ENCODE measurements at regions not wholly inside any gene's neighbourhood (a gene's known extent, or its start where the extent isn't known, plus 50 kb on each side); places are given as distances from the start of the nearest gene placed in this dataset.

DNA sequence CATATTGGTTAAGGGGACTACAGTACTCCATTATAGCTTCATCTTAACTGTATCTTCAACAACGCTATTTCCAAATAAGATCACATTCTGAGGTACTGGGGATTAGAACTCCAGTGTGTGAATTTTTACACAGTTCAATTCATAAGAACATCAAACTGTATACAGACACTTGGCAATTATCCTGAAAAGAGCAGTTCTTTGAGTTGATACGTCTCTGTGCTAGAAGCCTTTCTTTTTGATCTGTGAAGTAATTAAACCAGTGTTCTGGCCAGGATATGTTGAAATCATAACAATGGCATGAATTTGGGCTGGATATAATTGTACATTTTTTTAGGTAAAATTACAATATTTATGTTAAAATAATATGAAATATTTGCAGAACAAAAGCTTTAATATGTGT, 93.5 kb upstream of the ITPRID2 start:
- H3K4me2 ChIP-seq (ENCODE audit: insufficient read depth, low read length) = no peak overlapping the region
- in situ Hi-C loops (cut with MboI) (no loop called here), intact Hi-C loops (cut with micrococcal nuclease) (no loop called here)
- H3K9me1 ChIP-seq (ENCODE audit: control insufficient read depth, insufficient read depth, low read length) = no peaks in the 10 kb centered on the region
- H4K20me1 ChIP-seq (replicated peaks; ENCODE audit: control insufficient read depth, insufficient read depth, low read length) = no peaks in the 10 kb centered on the region
- FAIRE-seq (peak; percentile 6), ATAC-seq (no peak), DNase-seq (ENCODE audit: extremely low read depth in 1 of 4, low spot score in 3 of 4) (no peak)
- TF ChIP-seq ZNF146 (CRISPR knock-in tag; IDR thresholded peaks at IDR 0.05; ENCODE audit: unreplicated experiment) (no peak), NR4A1 (CRISPR knock-in tag; IDR thresholded peaks at IDR 0.05) (no peak), NR4A1 (tag; IDR thresholded peaks at IDR 0.05) (no peak), POLR2H (tag; IDR thresholded peaks at IDR 0.05; ENCODE audit: low read depth) (no peak), SRSF7 (optimal IDR thresholded peaks at IDR 0.05; ENCODE audit: low read depth, low read length) (no peak), ATF7 (IDR thresholded peaks at IDR 0.05) (no peak), CC2D1A (IDR thresholded peaks at IDR 0.05) (no peak), RBFOX2 (IDR thresholded peaks at IDR 0.05; ENCODE audit: low read depth, low read length) (no peak)
- TF ChIP-seq, protein P1, sequence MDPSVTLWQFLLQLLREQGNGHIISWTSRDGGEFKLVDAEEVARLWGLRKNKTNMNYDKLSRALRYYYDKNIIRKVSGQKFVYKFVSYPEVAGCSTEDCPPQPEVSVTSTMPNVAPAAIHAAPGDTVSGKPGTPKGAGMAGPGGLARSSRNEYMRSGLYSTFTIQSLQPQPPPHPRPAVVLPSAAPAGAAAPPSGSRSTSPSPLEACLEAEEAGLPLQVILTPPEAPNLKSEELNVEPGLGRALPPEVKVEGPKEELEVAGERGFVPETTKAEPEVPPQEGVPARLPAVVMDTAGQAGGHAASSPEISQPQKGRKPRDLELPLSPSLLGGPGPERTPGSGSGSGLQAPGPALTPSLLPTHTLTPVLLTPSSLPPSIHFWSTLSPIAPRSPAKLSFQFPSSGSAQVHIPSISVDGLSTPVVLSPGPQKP (CRISPR knock-in tag; IDR thresholded peaks at IDR 0.05) = no peak
- TF ChIP-seq, protein P2, sequence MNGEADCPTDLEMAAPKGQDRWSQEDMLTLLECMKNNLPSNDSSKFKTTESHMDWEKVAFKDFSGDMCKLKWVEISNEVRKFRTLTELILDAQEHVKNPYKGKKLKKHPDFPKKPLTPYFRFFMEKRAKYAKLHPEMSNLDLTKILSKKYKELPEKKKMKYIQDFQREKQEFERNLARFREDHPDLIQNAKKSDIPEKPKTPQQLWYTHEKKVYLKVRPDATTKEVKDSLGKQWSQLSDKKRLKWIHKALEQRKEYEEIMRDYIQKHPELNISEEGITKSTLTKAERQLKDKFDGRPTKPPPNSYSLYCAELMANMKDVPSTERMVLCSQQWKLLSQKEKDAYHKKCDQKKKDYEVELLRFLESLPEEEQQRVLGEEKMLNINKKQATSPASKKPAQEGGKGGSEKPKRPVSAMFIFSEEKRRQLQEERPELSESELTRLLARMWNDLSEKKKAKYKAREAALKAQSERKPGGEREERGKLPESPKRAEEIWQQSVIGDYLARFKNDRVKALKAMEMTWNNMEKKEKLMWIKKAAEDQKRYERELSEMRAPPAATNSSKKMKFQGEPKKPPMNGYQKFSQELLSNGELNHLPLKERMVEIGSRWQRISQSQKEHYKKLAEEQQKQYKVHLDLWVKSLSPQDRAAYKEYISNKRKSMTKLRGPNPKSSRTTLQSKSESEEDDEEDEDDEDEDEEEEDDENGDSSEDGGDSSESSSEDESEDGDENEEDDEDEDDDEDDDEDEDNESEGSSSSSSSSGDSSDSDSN (IDR thresholded peaks at IDR 0.05; ENCODE audit: borderline replicate concordance in 1 of 2, low read depth in 2 of 2, low read length in 2 of 2) = no peak
- ChIA-PET CTCF (ENCODE audit: low intra/inter-chr PET ratio) (no interaction called here), POLR2A (interaction anchor here (1.3 kb wide), 1 partner anchor 11 kb away, joined by 4 read pairs; no protein-coding TSS in a partner anchor)
- no peak overlapping the region for H3K27ac ChIP-seq (ENCODE audit: extremely low read depth, low read depth, low read length)
- no TSS peak for BruUV-seq (replicated peaks)
- 0 out of 2 replicates have a peak overlapping the region, but pooled peaks have one; percentile 10 for H2AFZ ChIP-seq (ENCODE audit: low read depth, low read length)
- no peak overlapping the region for H3K4me3 ChIP-seq
- H3K9ac ChIP-seq (ENCODE audit: insufficient read depth in 1 of 2, low read depth in 2 of 2, low read length in 2 of 2) = no peak overlapping the region
- H3K36me3 ChIP-seq (ENCODE audit: control insufficient read depth, insufficient read depth, low read length) = no peaks in the 10 kb centered on the region
- H3K9me3 ChIP-seq (replicated peaks; ENCODE audit: control insufficient read depth, insufficient read depth, low read depth, low read length) = no peaks in the 10 kb centered on the region
- H3K79me2 ChIP-seq (ENCODE audit: control insufficient read depth, insufficient read depth, low read length) = no peaks in the 10 kb centered on the region
- WGBS (ENCODE audit: insufficient coverage, low coverage, missing lambda C conversion rate) = 20% methylated on average over 2 of the region's 2 CpGs
- no peaks in the 10 kb centered on the region for H3K27me3 ChIP-seq (ENCODE audit: control insufficient read depth in 2 of 2, insufficient read depth in 2 of 2, low read length in 2 of 2)
- no peaks in the 10 kb centered on the region for H3K4me1 ChIP-seq (replicated peaks in 1 of 2; ENCODE audit: control insufficient read depth in 2 of 2, insufficient read depth in 2 of 2, low read length in 2 of 2)
